Neural cell (in vitro differentiated cells): ENCODE measurements at regions not wholly inside any gene's neighbourhood (a gene's known extent, or its start where the extent isn't known, plus 50 kb on each side); places are given as distances from the start of the nearest gene placed in this dataset.

Source experiments
- H2AFZ ChIP-seq: fragments of 200-600, 300-800 bp; sonication (generic), shearing (Covaris generic); 2 replicates; pipeline ENCODE4 v1.6.0; 2014; ENCODE audit warnings: low read depth, mild to moderate bottlenecking, antibody characterized with exemption, low read length, moderate library complexity
- H3F3A ChIP-seq: fragments of 200-600 bp; shearing (Covaris generic); 2 replicates; pipeline ENCODE4 v1.6.1; 2016; ENCODE audit warnings: mild to moderate bottlenecking, moderate library complexity, mixed read lengths, antibody characterized with exemption, low read length; ENCODE audit not compliant: insufficient read depth, poor library complexity, severe bottlenecking
- H3K27ac ChIP-seq: fragments of 200-600, 300-800 bp; sonication (generic), shearing (Covaris generic); 2 replicates; pipeline ENCODE4 v1.5.1; 2014; ENCODE audit warnings: mild to moderate bottlenecking, low read length, moderate library complexity
- H3K27me3 ChIP-seq: fragments of 300-800, 200-600 bp; sonication (generic), shearing (Covaris generic); 2 replicates; pipeline ENCODE4 v1.6.0; 2014; ENCODE audit warnings: mild to moderate bottlenecking, low read depth, low read length, moderate library complexity; ENCODE audit not compliant: insufficient read depth
- H3K36me3 ChIP-seq: fragments of 300-800, 200-600 bp; sonication (generic), shearing (Covaris generic); 2 replicates; pipeline ENCODE4 v1.5.1; 2014; ENCODE audit warnings: mild to moderate bottlenecking, antibody characterized with exemption, low read length, moderate library complexity; ENCODE audit not compliant: insufficient read depth
- H3K4me2 ChIP-seq: fragments of 300-800, 200-600 bp; sonication (generic), shearing (Covaris generic); 2 replicates; pipeline ENCODE4 v1.6.0; 2014; ENCODE audit warnings: mild to moderate bottlenecking, low read length
- H3K4me3 ChIP-seq: fragments of 300-800, 200-600 bp; sonication (generic), shearing (Covaris generic); 2 replicates; pipeline ENCODE4 v1.5.1; 2014; ENCODE audit warnings: mild to moderate bottlenecking, low read length, moderate library complexity
- H3K79me2 ChIP-seq: fragments of 200-600 bp; shearing (Covaris generic); replicated peaks from 2 replicates; pipeline ENCODE4 v1.6.0; 2014; ENCODE audit warnings: mild to moderate bottlenecking, low read length, moderate library complexity; ENCODE audit not compliant: insufficient read depth
- H3K9ac ChIP-seq: fragments of 300-800, 200-600 bp; sonication (generic), shearing (Covaris generic); 2 replicates; pipeline ENCODE4 v1.6.1; 2016; ENCODE audit warnings: mild to moderate bottlenecking, low read length, mixed read lengths
- H3K9me2 ChIP-seq: fragments of 200-600 bp; shearing (Covaris generic); 2 replicates; pipeline ENCODE4 v1.6.1; 2016; ENCODE audit warnings: mild to moderate bottlenecking, low read length, mixed read lengths; ENCODE audit not compliant: insufficient read depth
- H3K9me3 ChIP-seq: fragments of 200-600, 300-800 bp; sonication (generic), shearing (Covaris generic); 2 replicates; pipeline ENCODE4 v1.6.1; 2016; ENCODE audit warnings: mild to moderate bottlenecking, mixed run types, low read length, moderate library complexity, mixed read lengths
- H4K20me1 ChIP-seq: fragments of 200-600 bp; shearing (Covaris generic); 2 replicates; pipeline ENCODE4 v1.6.1; 2016; ENCODE audit warnings: mild to moderate bottlenecking, mixed run types; ENCODE audit not compliant: insufficient read depth
- EP300 ChIP-seq: fragments of 450-650 bp; conservative IDR thresholded peaks from 2 replicates; pipeline ENCODE4 v1.6.1; 2014; ENCODE audit warnings: antibody characterized with exemption, mild to moderate bottlenecking, moderate library complexity; ENCODE audit not compliant: poor library complexity, severe bottlenecking
- EZH2 ChIP-seq: fragments of 200-600, 300-800 bp; shearing (Covaris generic), sonication (generic); IDR thresholded peaks from 2 replicates; pipeline ENCODE4 v1.6.1; 2014; ENCODE audit warnings: antibody characterized with exemption, low read length, borderline replicate concordance, mild to moderate bottlenecking; ENCODE audit not compliant: insufficient read depth, poor library complexity, severe bottlenecking
- MXI1 ChIP-seq: fragments of 450-650 bp; conservative IDR thresholded peaks from 2 replicates; pipeline ENCODE4 v1.6.1; 2014; ENCODE audit warnings: antibody characterized with exemption, mild to moderate bottlenecking; ENCODE audit not compliant: poor library complexity, severe bottlenecking
- POLR2AphosphoS5 ChIP-seq: IDR thresholded peaks from 2 replicates; pipeline ENCODE4 v1.6.1; 2012
- RAD21 ChIP-seq: fragments of 450-650 bp; conservative IDR thresholded peaks from 2 replicates; pipeline ENCODE4 v1.6.1; 2014; ENCODE audit warnings: antibody characterized with exemption, mild to moderate bottlenecking, moderate library complexity
- REST ChIP-seq: IDR thresholded peaks from 2 replicates; pipeline ENCODE4 v1.6.1; 2012; ENCODE audit warnings: borderline replicate concordance
- SMC3 ChIP-seq: fragments of 450-650 bp; conservative IDR thresholded peaks from 2 replicates; pipeline ENCODE4 v1.6.1; 2014; ENCODE audit warnings: antibody characterized with exemption, mild to moderate bottlenecking, moderate library complexity; ENCODE audit not compliant: poor library complexity
- TAF1 ChIP-seq: IDR thresholded peaks from 2 replicates; pipeline ENCODE4 v1.6.1; 2012; ENCODE audit warnings: low read depth
- TF ChIP-seq, protein P1 (sequence below): fragments of 450-650 bp; IDR thresholded peaks from 2 replicates; pipeline ENCODE4 v1.5.1; 2014; ENCODE audit warnings: antibody characterized with exemption, mild to moderate bottlenecking, moderate library complexity; ENCODE audit not compliant: poor library complexity, severe bottlenecking

GRCh38 chr9:31840702-31841101, 543.7 kb upstream of the ACO1 start:
- no peak overlapping the region for H3K4me3 ChIP-seq
- TF ChIP-seq SMC3 (no peak), EZH2 (no peak), POLR2AphosphoS5 (no peak), MXI1 (no peak), EP300 (no peak)
- TF ChIP-seq, protein P1, sequence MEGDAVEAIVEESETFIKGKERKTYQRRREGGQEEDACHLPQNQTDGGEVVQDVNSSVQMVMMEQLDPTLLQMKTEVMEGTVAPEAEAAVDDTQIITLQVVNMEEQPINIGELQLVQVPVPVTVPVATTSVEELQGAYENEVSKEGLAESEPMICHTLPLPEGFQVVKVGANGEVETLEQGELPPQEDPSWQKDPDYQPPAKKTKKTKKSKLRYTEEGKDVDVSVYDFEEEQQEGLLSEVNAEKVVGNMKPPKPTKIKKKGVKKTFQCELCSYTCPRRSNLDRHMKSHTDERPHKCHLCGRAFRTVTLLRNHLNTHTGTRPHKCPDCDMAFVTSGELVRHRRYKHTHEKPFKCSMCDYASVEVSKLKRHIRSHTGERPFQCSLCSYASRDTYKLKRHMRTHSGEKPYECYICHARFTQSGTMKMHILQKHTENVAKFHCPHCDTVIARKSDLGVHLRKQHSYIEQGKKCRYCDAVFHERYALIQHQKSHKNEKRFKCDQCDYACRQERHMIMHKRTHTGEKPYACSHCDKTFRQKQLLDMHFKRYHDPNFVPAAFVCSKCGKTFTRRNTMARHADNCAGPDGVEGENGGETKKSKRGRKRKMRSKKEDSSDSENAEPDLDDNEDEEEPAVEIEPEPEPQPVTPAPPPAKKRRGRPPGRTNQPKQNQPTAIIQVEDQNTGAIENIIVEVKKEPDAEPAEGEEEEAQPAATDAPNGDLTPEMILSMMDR: no peak
- H4K20me1 ChIP-seq: no peaks in the 10 kb centered on the region
- H3K79me2 ChIP-seq: no peaks in the 10 kb centered on the region
- H3F3A ChIP-seq: no peaks in the 10 kb centered on the region
- no peaks in the 10 kb centered on the region for H3K27me3 ChIP-seq
- no peak overlapping the region for H2AFZ ChIP-seq
- H3K9ac ChIP-seq: no peak overlapping the region
- no peak overlapping the region for H3K27ac ChIP-seq
- no peaks in the 10 kb centered on the region for H3K36me3 ChIP-seq
- H3K9me2 ChIP-seq: no peaks in the 10 kb centered on the region
- no peak overlapping the region for H3K4me2 ChIP-seq
- H3K9me3 ChIP-seq: no peaks in the 10 kb centered on the region

DNA sequence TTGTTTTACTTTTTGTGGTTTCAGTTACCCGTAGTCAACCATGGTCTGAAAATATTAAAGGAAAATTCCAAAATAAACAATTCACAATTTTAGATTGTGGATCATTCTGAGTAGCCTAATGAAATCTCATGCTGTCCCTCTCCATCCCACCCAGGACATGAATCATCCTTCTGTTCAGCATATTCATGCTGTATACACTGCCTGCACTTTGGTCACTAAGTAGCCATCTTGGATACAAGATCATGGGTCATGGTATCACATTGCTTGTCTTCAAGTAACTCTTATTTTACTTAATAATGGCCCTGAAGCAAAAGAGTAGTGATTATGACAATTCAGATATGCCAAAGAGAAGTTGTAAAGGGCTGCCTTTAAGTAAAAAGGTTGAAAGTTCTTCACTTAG, 536.5 kb upstream of the ACO1 start:
- Histone ChIP-seq H3K4me2 (no peak overlapping the region), H3K79me2 (no peaks in the 10 kb centered on the region), H3K36me3 (no peaks in the 10 kb centered on the region), H4K20me1 (no peaks in the 10 kb centered on the region), H2AFZ (no peak overlapping the region), H3K9ac (no peak overlapping the region), H3K9me3 (no peaks in the 10 kb centered on the region), H3K27ac (no peak overlapping the region), H3K4me3 (no peak overlapping the region), H3K27me3 (no peaks in the 10 kb centered on the region), H3F3A (no peaks in the 10 kb centered on the region), H3K9me2 (no peaks in the 10 kb centered on the region)
- TF ChIP-seq REST (no peak), EZH2 (no peak), EP300 (no peak), MXI1 (no peak), SMC3 (no peak), RAD21 (no peak), TAF1 (no peak), POLR2AphosphoS5 (no peak)
- TF ChIP-seq, protein P1: no peak
